ENCODE measurements at regions not wholly inside any gene's neighbourhood (a gene's known extent, or its start where the extent isn't known, plus 50 kb on each side); places are given as distances from the start of the nearest gene placed in this dataset.
"Not testable (repeated sequence)": the region's sequence is repeated elsewhere in the genome, so short reads cannot be mapped to it uniquely, and the experiment has no call there.

DNA sequence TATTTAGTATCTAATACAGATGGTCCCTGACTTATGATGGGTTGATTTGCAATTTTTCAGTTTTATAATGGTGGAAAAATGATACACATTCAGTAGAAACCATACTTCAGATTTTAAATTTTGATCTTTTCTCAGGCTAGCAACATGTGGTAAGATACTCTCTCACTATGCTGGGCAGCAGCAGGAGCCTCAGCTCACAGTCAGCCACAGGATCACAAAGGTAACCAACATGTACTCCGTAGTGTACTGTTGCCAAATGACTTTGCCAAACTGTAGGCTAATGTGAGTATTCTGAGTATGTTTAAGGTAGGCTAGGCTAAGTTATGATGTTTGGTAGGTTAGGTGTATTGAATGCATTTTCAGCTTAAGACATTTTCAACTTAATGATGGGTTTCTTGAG lies 498.6 kb upstream of the DPPA4 start:
- Histone ChIP-seq H3K27ac (no peak overlapping the region), H3K9ac (ENCODE audit: insufficient read length) (no peak overlapping the region), H3K4me3 (no peak overlapping the region), H3K9me3 (ENCODE audit: low read depth, low read length) (no peaks in the 10 kb centered on the region), H3K36me3 (ENCODE audit: insufficient read depth, low read length) (no peaks in the 10 kb centered on the region)
- TF ChIP-seq POLR2AphosphoS5 (IDR thresholded peaks at IDR 0.05; ENCODE audit: borderline replicate concordance, low read depth, low read length): no peak
- TF ChIP-seq EZH2 (IDR thresholded peaks at IDR 0.05): no peak
- no peak for TF ChIP-seq FOXP2 (optimal IDR thresholded peaks at IDR 0.05; ENCODE audit: control extremely low read depth, extremely low read length, insufficient read depth)
- no peak for DNase-seq (ENCODE audit: low read depth, low spot score)

- Histone ChIP-seq H3K27ac (no peak overlapping the region), H3K36me3 (ENCODE audit: insufficient read depth, low read length) (no peaks in the 10 kb centered on the region), H3K9me3 (ENCODE audit: low read depth, low read length) (no peaks in the 10 kb centered on the region), H3K9ac (ENCODE audit: insufficient read length) (no peak overlapping the region), H3K4me3 (no peak overlapping the region)
- TF ChIP-seq EZH2 (IDR thresholded peaks at IDR 0.05) (no peak), FOXP2 (optimal IDR thresholded peaks at IDR 0.05; ENCODE audit: control extremely low read depth, extremely low read length, insufficient read depth) (no peak), POLR2AphosphoS5 (IDR thresholded peaks at IDR 0.05; ENCODE audit: borderline replicate concordance, low read depth, low read length) (no peak)
- DNase-seq (ENCODE audit: low read depth, low spot score): no peak
Measured at GRCh38 chr3:109851854-109852253, 514.5 kb upstream of the DPPA4 start.

DNA sequence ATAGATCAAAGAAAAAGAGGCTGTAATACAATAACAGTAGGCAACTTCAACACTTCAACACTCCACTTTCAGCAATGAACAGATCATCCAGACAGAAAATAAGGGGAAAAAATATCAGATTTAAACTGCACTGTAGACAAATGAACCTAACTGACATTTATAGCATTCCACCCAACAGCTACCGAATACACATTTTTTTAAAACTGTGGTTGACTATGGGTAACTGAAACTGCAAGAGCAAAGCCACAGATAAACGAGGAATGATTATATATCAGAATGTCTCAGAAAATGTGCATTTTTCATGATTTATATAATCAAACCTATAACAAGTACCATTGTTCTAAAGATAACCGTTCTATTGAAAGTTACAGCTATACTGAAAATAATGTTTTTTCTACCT lies 514.9 kb upstream of the DPPA4 start:
- Histone ChIP-seq H3K4me3 (no peak overlapping the region), H3K9ac (ENCODE audit: insufficient read length) (no peak overlapping the region)

GRCh38 chr3:109853077-109853731 lies 515.9 kb upstream of the DPPA4 start:
- no peak for TF ChIP-seq EZH2 (IDR thresholded peaks at IDR 0.05)
- TF ChIP-seq POLR2AphosphoS5 (IDR thresholded peaks at IDR 0.05; ENCODE audit: borderline replicate concordance, low read depth, low read length): no peak
- TF ChIP-seq FOXP2 (optimal IDR thresholded peaks at IDR 0.05; ENCODE audit: control extremely low read depth, extremely low read length, insufficient read depth): no peak

More for the DNA sequence above, 514.9 kb upstream of the DPPA4 start:
- Histone ChIP-seq H3K36me3 (ENCODE audit: insufficient read depth, low read length) (no peaks in the 10 kb centered on the region), H3K9me3 (ENCODE audit: low read depth, low read length) (no peaks in the 10 kb centered on the region), H3K27ac (no peak overlapping the region)
- no peak for DNase-seq (ENCODE audit: low read depth, low spot score)
- TF ChIP-seq EZH2 (IDR thresholded peaks at IDR 0.05): no peak
- no peak for TF ChIP-seq FOXP2 (optimal IDR thresholded peaks at IDR 0.05; ENCODE audit: control extremely low read depth, extremely low read length, insufficient read depth)
- TF ChIP-seq POLR2AphosphoS5 (IDR thresholded peaks at IDR 0.05; ENCODE audit: borderline replicate concordance, low read depth, low read length): no peak

GRCh38 chr3:109863701-109864100 lies 526.4 kb upstream of the DPPA4 start:
- H3K36me3 ChIP-seq (ENCODE audit: insufficient read depth, low read length): no peaks in the 10 kb centered on the region
- no peak for TF ChIP-seq FOXP2 (optimal IDR thresholded peaks at IDR 0.05; ENCODE audit: control extremely low read depth, extremely low read length, insufficient read depth)
- no peak for TF ChIP-seq EZH2 (IDR thresholded peaks at IDR 0.05)
- TF ChIP-seq POLR2AphosphoS5 (IDR thresholded peaks at IDR 0.05; ENCODE audit: borderline replicate concordance, low read depth, low read length): no peak
- H3K9ac ChIP-seq (ENCODE audit: insufficient read length): no peak overlapping the region
- H3K27ac ChIP-seq: no peak overlapping the region
- H3K9me3 ChIP-seq (ENCODE audit: low read depth, low read length): no peaks in the 10 kb centered on the region
- no peak overlapping the region for H3K4me3 ChIP-seq
- no peak for DNase-seq (ENCODE audit: low read depth, low spot score)

More at GRCh38 chr3:109853077-109853731, 515.9 kb upstream of the DPPA4 start:
- Histone ChIP-seq H3K4me3 (no peak overlapping the region), H3K9ac (ENCODE audit: insufficient read length) (no peak overlapping the region), H3K36me3 (ENCODE audit: insufficient read depth, low read length) (no peaks in the 10 kb centered on the region), H3K27ac (no peak overlapping the region), H3K9me3 (ENCODE audit: low read depth, low read length) (no peaks in the 10 kb centered on the region)
- no peak for DNase-seq (ENCODE audit: low read depth, low spot score)

DNA sequence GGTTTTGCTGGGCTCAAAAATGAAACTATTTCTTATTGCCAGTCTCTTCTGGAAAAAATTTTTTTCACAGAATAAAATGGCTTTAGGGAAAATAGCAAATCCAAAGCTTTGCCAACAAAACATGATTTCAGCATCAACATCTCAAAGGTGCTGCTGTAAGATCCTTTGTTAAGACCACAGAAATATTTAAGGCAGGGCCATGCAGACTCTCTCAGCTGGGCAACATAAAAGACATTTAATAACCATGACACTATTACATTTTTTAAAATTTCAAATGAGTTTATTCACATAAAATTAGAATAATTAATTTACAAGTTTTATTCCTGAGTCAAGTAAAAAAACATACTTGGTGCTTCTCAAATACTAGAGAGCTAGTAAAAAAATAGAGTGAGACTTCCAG lies 527.1 kb upstream of the DPPA4 start:
- Histone ChIP-seq H3K9me3 (ENCODE audit: low read depth, low read length) (no peaks in the 10 kb centered on the region), H3K9ac (ENCODE audit: insufficient read length) (no peak overlapping the region), H3K36me3 (ENCODE audit: insufficient read depth, low read length) (no peaks in the 10 kb centered on the region), H3K27ac (no peak overlapping the region), H3K4me3 (no peak overlapping the region)
- no peak for DNase-seq (ENCODE audit: low read depth, low spot score)
- TF ChIP-seq FOXP2 (optimal IDR thresholded peaks at IDR 0.05; ENCODE audit: control extremely low read depth, extremely low read length, insufficient read depth) (no peak), EZH2 (IDR thresholded peaks at IDR 0.05) (no peak)

- H3K9ac ChIP-seq (ENCODE audit: insufficient read length): no peak overlapping the region
- H3K36me3 ChIP-seq (ENCODE audit: insufficient read depth, low read length): no peaks in the 10 kb centered on the region
- no peak overlapping the region for H3K27ac ChIP-seq
- no peak for DNase-seq (ENCODE audit: low read depth, low spot score)
- TF ChIP-seq POLR2AphosphoS5 (IDR thresholded peaks at IDR 0.05; ENCODE audit: borderline replicate concordance, low read depth, low read length): no peak
- TF ChIP-seq FOXP2 (optimal IDR thresholded peaks at IDR 0.05; ENCODE audit: control extremely low read depth, extremely low read length, insufficient read depth): no peak
- TF ChIP-seq EZH2 (IDR thresholded peaks at IDR 0.05): no peak
- H3K4me3 ChIP-seq: no peak overlapping the region
- H3K9me3 ChIP-seq (ENCODE audit: low read depth, low read length): no peaks in the 10 kb centered on the region
Measured at GRCh38 chr3:109869586-109869985, 532.2 kb upstream of the DPPA4 start.

GRCh38 chr3:109874896-109875708 lies 537.8 kb upstream of the DPPA4 start:
- no peak for TF ChIP-seq EZH2 (IDR thresholded peaks at IDR 0.05)
- TF ChIP-seq FOXP2 (optimal IDR thresholded peaks at IDR 0.05; ENCODE audit: control extremely low read depth, extremely low read length, insufficient read depth): no peak
- no peak for TF ChIP-seq POLR2AphosphoS5 (IDR thresholded peaks at IDR 0.05; ENCODE audit: borderline replicate concordance, low read depth, low read length)
- H3K4me3 ChIP-seq: no peak overlapping the region
- H3K27ac ChIP-seq: no peak overlapping the region
- H3K9me3 ChIP-seq (ENCODE audit: low read depth, low read length): no peaks in the 10 kb centered on the region
- no peaks in the 10 kb centered on the region for H3K36me3 ChIP-seq (ENCODE audit: insufficient read depth, low read length)
- no peak for DNase-seq (ENCODE audit: low read depth, low spot score)
- H3K9ac ChIP-seq (ENCODE audit: insufficient read length): no peak overlapping the region

- H3K4me3 ChIP-seq; H3K36me3 ChIP-seq (ENCODE audit: insufficient read depth, low read length); H3K27ac ChIP-seq; DNase-seq (ENCODE audit: low read depth, low spot score); H3K9me3 ChIP-seq (ENCODE audit: low read depth, low read length); H3K9ac ChIP-seq (ENCODE audit: insufficient read length): not testable (repeated sequence)
Measured at GRCh38 chr3:109877616-109878015, 540.3 kb upstream of the DPPA4 start.

Measured in SK-N-MC (cell line).